Ascending aorta (tissue), 2 donors: ENCODE measurements at regions not wholly inside any gene's neighbourhood (a gene's known extent, or its start where the extent isn't known, plus 50 kb on each side); places are given as distances from the start of the nearest gene placed in this dataset.

Experiments
- DNase-seq, 2 donors: peaks; one replicate each; pipeline ENCODE4 v3.0.0-alpha.2; 2019; ENCODE audit warnings: low spot score in 2 of 2
- H3K27ac ChIP-seq, 2 donors: fragments of 200-600 bp; sonication (generic); one replicate each; pipeline ENCODE4 v1.5.1; 2016 to 2017; ENCODE audit warnings: mild to moderate bottlenecking in 1 of 2
- H3K27me3 ChIP-seq: fragments of 200-600 bp; sonication (generic); one replicate; pipeline ENCODE4 v1.5.1; 2017
- H3K36me3 ChIP-seq, 2 donors: fragments of 200-600 bp; sonication (generic); one replicate each; pipeline ENCODE4 v1.5.1; 2016
- H3K4me1 ChIP-seq, 2 donors: fragments of 200-600 bp; sonication (generic); one replicate each; pipeline ENCODE4 v1.5.1; 2016 to 2017; ENCODE audit warnings: mild to moderate bottlenecking in 1 of 2
- H3K4me3 ChIP-seq, 2 donors: fragments of 200-600 bp; sonication (generic); one replicate each; pipeline ENCODE4 v1.5.1; 2016 to 2017; ENCODE audit warnings: mild to moderate bottlenecking in 1 of 2
- H3K9me3 ChIP-seq, 2 donors: fragments of 200-600 bp; sonication (generic); one replicate each; pipeline ENCODE4 v1.5.1; 2016
- CTCF ChIP-seq, 3 experiments: fragments of 200-600 bp in 2 of 3; fragments of 450-650 bp in 1 of 3; sonication (generic) in 2 of 3; IDR thresholded peaks; one replicate each; pipeline ENCODE4 v1.5.1; 2016 to 2019; ENCODE audit warnings: antibody characterized with exemption in 3 of 3, mild to moderate bottlenecking in 1 of 3, moderate library complexity in 1 of 3
- intact Hi-C: fragments of 100-400 bp; cut with DNase I; formaldehyde crosslinking; loops from one replicate; pipeline ENCODE4 v1.15.1; 2023

DNA sequence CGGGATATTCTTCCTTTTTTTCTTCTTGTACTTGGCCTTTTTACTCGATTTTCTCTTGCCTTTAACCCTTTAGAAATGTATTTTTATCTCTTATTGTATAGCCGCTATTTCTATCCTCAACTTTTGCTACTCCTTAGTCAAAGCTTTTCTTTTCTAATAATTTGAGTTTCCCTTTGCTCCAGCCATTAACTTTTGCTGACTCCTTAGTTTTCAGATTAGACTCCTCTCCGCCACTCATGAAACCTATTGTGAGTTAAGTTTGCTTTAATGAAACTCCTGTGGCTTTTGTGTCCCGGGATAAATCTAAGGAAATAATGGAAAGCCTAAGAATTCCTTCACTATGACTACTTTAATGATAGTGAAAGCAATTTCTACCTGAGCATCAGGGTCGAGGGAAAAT, 590.3 kb upstream of the CITED2 start:
- no peak overlapping the region for H3K4me3 ChIP-seq
- DNase-seq: no peak
- H3K9me3 ChIP-seq: no peaks in the 10 kb centered on the region
- H3K4me1 ChIP-seq: peaks cover 0 to 10% of the 10 kb centered on the region in 2 donors
- no peaks in the 10 kb centered on the region for H3K27me3 ChIP-seq
- no peaks in the 10 kb centered on the region for H3K36me3 ChIP-seq
- intact Hi-C loops: no loop called here
- H3K27ac ChIP-seq: no peak overlapping the region
- TF ChIP-seq CTCF (IDR thresholded peaks at IDR 0.05): no peak

DNA sequence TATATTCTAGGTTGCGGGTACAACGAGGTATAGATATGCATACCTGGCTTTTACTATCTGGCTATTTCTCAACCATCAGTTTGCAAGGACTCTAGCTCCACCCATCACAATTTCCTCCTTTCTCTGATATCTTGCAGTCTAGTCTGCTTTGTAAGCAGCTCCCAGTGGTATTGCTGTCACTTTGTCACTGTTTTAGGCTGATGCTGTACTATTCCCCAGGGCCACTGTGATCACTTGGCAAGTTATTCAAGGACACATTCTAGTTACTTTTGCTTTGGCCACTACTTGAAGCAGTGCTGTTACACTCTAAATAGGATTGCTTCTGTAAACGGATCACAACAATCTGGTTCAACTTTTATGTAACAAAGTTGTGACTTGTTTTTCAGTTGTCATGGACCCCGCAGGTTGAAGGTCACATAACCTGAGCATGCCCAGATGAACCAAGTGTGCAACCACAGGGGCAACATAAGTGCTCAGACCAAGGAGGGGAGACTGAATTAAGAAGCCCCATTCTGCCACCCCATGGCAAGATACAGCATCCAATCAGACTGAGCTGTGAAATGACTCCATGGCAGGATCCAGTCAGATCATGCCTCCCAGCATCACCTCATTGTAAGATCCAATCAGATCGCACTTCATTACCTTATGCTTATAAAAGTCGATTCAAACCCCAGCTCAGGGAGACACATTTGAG, 588.4 kb upstream of the CITED2 start:
- no peaks in the 10 kb centered on the region for H3K27me3 ChIP-seq
- no peak for DNase-seq
- intact Hi-C loops: no loop called here
- TF ChIP-seq CTCF (IDR thresholded peaks at IDR 0.05): no peak
- no peaks in the 10 kb centered on the region for H3K9me3 ChIP-seq
- peaks cover 0 to 10% of the 10 kb centered on the region in 2 donors for H3K4me1 ChIP-seq
- H3K27ac ChIP-seq: no peak overlapping the region
- no peak overlapping the region for H3K4me3 ChIP-seq
- H3K36me3 ChIP-seq: no peaks in the 10 kb centered on the region

- H3K27me3 ChIP-seq: no peaks in the 10 kb centered on the region
- H3K27ac ChIP-seq: no peak overlapping the region
- H3K4me1 ChIP-seq: peaks cover 0 to 10% of the 10 kb centered on the region in 2 donors
- intact Hi-C loops: no loop called here
- no peaks in the 10 kb centered on the region for H3K36me3 ChIP-seq
- no peak for TF ChIP-seq CTCF (IDR thresholded peaks at IDR 0.05)
- no peaks in the 10 kb centered on the region for H3K9me3 ChIP-seq
- no peak for DNase-seq
- no peak overlapping the region for H3K4me3 ChIP-seq
Observed at GRCh38 chr6:139961190-139961589, 586.7 kb upstream of the CITED2 start.

DNA sequence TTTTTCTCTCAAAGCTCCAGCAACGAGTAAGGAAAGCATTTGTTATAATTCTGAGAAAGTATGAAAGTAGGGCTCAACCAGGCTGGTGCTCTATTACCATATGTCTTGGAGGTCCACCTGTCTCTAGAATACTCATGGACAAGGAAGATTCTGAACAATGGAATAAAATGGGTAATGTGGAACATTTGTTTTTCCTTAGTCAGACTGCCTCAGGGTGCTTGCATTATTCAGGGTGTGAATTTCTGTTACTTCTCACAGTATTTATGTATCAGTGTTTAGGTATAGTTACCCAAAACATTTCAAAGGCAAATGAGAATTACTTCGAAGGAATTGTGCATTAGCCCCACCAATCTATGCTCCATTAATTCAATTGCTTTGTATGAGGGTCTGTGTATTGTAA, 586.2 kb upstream of the CITED2 start:
- H3K9me3 ChIP-seq: no peaks in the 10 kb centered on the region
- H3K4me1 ChIP-seq: peaks cover 0 to 9% of the 10 kb centered on the region in 2 donors
- H3K4me3 ChIP-seq: no peak overlapping the region
- H3K36me3 ChIP-seq: no peaks in the 10 kb centered on the region
- no peak for TF ChIP-seq CTCF (IDR thresholded peaks at IDR 0.05)
- intact Hi-C loops: no loop called here
- DNase-seq: no peak
- H3K27me3 ChIP-seq: no peaks in the 10 kb centered on the region
- no peak overlapping the region for H3K27ac ChIP-seq

DNA sequence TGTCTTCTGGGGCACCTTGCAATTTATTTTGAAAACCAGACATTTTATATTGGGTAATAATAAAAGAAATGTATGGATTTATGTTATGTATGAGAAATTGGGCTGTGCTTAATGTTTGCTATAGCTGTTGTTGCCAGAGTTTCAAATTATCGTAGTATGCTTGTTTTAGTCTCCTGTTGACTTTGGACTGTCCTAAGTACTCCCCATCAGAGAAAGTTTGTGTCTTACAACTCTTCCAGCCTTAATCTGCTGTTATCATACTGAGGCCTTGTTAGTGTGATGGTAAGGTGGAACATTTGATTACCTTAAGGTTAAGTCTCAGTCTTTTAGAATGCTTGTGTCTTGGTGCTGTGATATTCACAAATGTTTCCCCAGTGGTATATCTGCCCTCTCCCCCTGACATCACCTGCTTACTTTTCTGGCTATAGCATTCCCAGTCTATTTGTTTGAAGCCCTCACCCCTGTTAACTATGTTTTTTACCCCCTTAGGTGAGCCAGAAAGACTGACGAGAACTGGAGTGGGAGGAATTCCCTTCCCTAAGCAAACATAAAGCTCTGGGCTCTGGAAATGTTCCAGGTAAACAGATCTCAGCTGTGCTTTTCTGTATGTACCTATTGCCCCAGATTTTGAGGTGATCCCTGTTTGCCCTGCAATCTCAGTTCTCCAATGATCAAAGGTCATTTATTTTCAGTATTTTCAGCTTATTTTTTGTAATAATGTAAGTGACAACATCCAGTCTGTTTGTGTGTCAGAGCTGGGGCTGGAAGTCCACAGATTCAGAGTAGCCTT, 581.1 kb upstream of the CITED2 start:
- Histone ChIP-seq H3K27me3 (no peaks in the 10 kb centered on the region), H3K9me3 (peaks cover 5 to 16% of the 10 kb centered on the region in 2 donors), H3K4me1 (no peaks in the 10 kb centered on the region), H3K36me3 (no peaks in the 10 kb centered on the region), H3K27ac (no peak overlapping the region), H3K4me3 (no peak overlapping the region)
- TF ChIP-seq CTCF (IDR thresholded peaks at IDR 0.05): no peak
- DNase-seq: no peak
- intact Hi-C loops: no loop called here
